A673 (cell line): ENCODE measurements at regions not wholly inside any gene's neighbourhood (a gene's known extent, or its start where the extent isn't known, plus 50 kb on each side); places are given as distances from the start of the nearest gene placed in this dataset.

Source experiments
- BruUV-seq: library from RNA; stranded (reverse); fragments of 400-500 nt; replicated peaks from 2 replicates; lab custom pipeline; 2021; lab: Mats Ljungman, UMichigan
- CTCF ChIA-PET: fragments of 300-600 bp; sonication (Branson Sonifier 250); formaldehyde crosslinking; loops from one replicate; lab custom pipeline; 2022; ENCODE audit warnings: antibody characterized with exemption; lab: Charles Lee
- POLR2A ChIA-PET: fragments of 300-600 bp; sonication (Branson Sonifier 250); formaldehyde crosslinking; loops from one replicate; lab custom pipeline; 2022; ENCODE audit warnings: antibody characterized with exemption; ENCODE audit not compliant: low non-redundant PET; lab: Charles Lee
- DNase-seq: peaks from one replicate; pipeline ENCODE4 v3.0.0-alpha.2; 2015; ENCODE audit warnings: low spot score
- H3K27ac ChIP-seq: fragments of 200-600 bp; sonication (generic); 2 replicates; pipeline ENCODE4 v1.5.1; 2016; ENCODE audit warnings: mixed run types, low read depth, mild to moderate bottlenecking, mixed read lengths, antibody characterized with exemption, low read length; ENCODE audit not compliant: poor library complexity, severe bottlenecking
- H3K27me3 ChIP-seq: fragments of 200-600 bp; sonication (generic); replicated peaks from 2 replicates; pipeline ENCODE4 v1.6.1; 2017; ENCODE audit warnings: mixed run types, low read depth, mild to moderate bottlenecking, mixed read lengths, antibody characterized with exemption, low read length; ENCODE audit not compliant: insufficient read depth, poor library complexity
- H3K36me3 ChIP-seq: fragments of 200-600 bp; sonication (generic); 2 replicates; pipeline ENCODE4 v1.6.1; 2016; ENCODE audit warnings: mixed run types, mild to moderate bottlenecking, mixed read lengths, antibody characterized with exemption, low read length; ENCODE audit not compliant: insufficient read depth, poor library complexity, severe bottlenecking
- H3K4me1 ChIP-seq: fragments of 200-600 bp; sonication (generic); 2 replicates; pipeline ENCODE4 v1.6.1; 2017; ENCODE audit warnings: mixed run types, mild to moderate bottlenecking, mixed read lengths, antibody characterized with exemption, low read length; ENCODE audit not compliant: insufficient read depth, poor library complexity, severe bottlenecking
- H3K4me3 ChIP-seq: fragments of 200-600 bp; sonication (generic); 2 replicates; pipeline ENCODE4 v1.5.1; 2016; ENCODE audit warnings: low read depth, mixed run types, mild to moderate bottlenecking, mixed read lengths, low read length; ENCODE audit not compliant: poor library complexity, severe bottlenecking
- H3K9me3 ChIP-seq: fragments of 200-600 bp; sonication (generic); 2 replicates; pipeline ENCODE4 v1.6.1; 2016; ENCODE audit warnings: mixed run types, low read depth, mild to moderate bottlenecking, mixed read lengths, antibody characterized with exemption, low read length; ENCODE audit not compliant: poor library complexity, severe bottlenecking
- EZH2 ChIP-seq: fragments of 200-600 bp; sonication (generic); IDR thresholded peaks from 2 replicates; pipeline ENCODE4 v1.6.1; 2017; ENCODE audit warnings: borderline replicate concordance, low read depth, mild to moderate bottlenecking, mixed read lengths, antibody characterized with exemption, low read length; ENCODE audit not compliant: poor library complexity, severe bottlenecking
- intact Hi-C: fragments of 100-400 bp; cut with micrococcal nuclease; formaldehyde crosslinking; loops from one replicate; pipeline ENCODE4 v1.10.0; 2022; ENCODE audit not compliant: unreplicated experiment
- TF ChIP-seq, protein P1 (sequence below): fragments of 300-800, 200-600 bp; sonication (generic); conservative IDR thresholded peaks from 2 replicates; pipeline ENCODE4 v1.5.1; 2017; ENCODE audit warnings: low read depth, mild to moderate bottlenecking, antibody characterized with exemption, low read length, moderate library complexity, mixed read lengths

GRCh38 chr12:108065069-108065468 is 64.0 kb upstream of the WSCD2 start:
- TF ChIP-seq, protein P1, sequence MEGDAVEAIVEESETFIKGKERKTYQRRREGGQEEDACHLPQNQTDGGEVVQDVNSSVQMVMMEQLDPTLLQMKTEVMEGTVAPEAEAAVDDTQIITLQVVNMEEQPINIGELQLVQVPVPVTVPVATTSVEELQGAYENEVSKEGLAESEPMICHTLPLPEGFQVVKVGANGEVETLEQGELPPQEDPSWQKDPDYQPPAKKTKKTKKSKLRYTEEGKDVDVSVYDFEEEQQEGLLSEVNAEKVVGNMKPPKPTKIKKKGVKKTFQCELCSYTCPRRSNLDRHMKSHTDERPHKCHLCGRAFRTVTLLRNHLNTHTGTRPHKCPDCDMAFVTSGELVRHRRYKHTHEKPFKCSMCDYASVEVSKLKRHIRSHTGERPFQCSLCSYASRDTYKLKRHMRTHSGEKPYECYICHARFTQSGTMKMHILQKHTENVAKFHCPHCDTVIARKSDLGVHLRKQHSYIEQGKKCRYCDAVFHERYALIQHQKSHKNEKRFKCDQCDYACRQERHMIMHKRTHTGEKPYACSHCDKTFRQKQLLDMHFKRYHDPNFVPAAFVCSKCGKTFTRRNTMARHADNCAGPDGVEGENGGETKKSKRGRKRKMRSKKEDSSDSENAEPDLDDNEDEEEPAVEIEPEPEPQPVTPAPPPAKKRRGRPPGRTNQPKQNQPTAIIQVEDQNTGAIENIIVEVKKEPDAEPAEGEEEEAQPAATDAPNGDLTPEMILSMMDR: no peak
- TF ChIP-seq EZH2: no peak
- H3K9me3 ChIP-seq: no peaks in the 10 kb centered on the region
- H3K4me1 ChIP-seq: no peaks in the 10 kb centered on the region
- POLR2A ChIA-PET: interaction anchor here (0.6 kb wide), 1 partner anchor 161 kb away, joined by 10 read pairs; no protein-coding TSS in a partner anchor
- H3K4me3 ChIP-seq: no peak overlapping the region
- no peaks in the 10 kb centered on the region for H3K36me3 ChIP-seq
- H3K27ac ChIP-seq: no peak overlapping the region
- intact Hi-C loops: loop anchor here (5.0 kb wide), 1 partner anchor 392 kb away; no protein-coding TSS in a partner anchor
- CTCF ChIA-PET: interaction anchor here (0.6 kb wide), 1 partner anchor 1256 kb away, joined by 6 read pairs; no protein-coding TSS in a partner anchor
- peaks cover 20% of the 10 kb centered on the region for H3K27me3 ChIP-seq
- DNase-seq: no peak
- no TSS peak for BruUV-seq

DNA sequence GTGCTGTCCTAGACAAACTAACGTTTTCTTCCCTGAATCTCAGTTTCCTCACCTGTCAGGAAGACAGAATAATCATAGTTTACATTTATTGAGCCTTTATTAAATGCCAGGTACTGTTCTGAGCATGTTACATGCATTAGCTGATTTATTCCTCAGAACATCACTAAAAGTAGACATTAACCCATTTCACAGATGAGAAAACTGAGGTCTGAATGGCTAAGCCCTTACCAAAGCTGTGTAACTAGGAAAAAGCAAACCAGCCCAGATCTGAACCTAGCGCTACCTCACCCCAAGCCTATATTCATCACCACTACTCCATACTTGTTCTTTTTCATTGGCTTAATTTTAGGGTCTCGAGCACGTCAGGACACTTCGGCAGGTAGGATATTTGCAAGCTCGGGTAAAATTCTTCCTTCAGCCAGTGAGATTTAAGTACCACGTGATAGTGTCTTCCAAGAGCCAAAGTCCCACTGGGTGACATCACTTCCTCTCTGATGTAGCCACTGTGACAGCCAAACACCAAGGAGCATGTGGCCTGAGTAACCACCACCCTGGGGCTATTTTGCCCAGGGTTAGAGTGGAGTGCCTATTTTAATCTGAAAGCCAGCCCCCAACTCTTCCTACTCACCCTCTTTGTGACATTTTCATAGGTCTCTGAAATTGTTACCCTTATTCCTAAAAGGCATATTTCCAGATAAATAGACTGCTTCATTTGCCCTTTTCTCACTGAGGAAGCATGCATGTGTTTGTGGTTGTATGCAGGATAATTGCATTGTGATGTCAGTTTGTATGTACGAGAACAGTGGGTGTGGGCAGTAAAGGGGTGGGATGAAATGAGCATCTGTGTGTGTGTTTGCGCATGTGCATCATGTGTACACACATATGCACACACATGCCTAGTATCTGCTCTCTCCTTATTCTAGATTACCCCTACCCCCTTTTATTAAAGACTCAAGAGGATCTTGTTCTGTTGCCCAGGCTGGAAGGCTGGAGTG is 62.2 kb upstream of the WSCD2 start:
- H3K27ac ChIP-seq: no peak overlapping the region
- TF ChIP-seq, protein P1: no peak
- no peak for TF ChIP-seq EZH2
- intact Hi-C loops: loop anchor here (5.0 kb wide), 1 partner anchor 390 kb away; no protein-coding TSS in a partner anchor
- CTCF ChIA-PET: no interaction called here
- no peaks in the 10 kb centered on the region for H3K4me1 ChIP-seq
- no peaks in the 10 kb centered on the region for H3K36me3 ChIP-seq
- DNase-seq: peak; percentile 5
- no peaks in the 10 kb centered on the region for H3K9me3 ChIP-seq
- no peak overlapping the region for H3K4me3 ChIP-seq
- peaks cover 20% of the 10 kb centered on the region for H3K27me3 ChIP-seq
- BruUV-seq: no TSS peak
- POLR2A ChIA-PET: no interaction called here

- no TSS peak for BruUV-seq
- CTCF ChIA-PET: no interaction called here
These were observed 59.4 kb upstream of the WSCD2 start for GRCh38 chr12:108069651-108070165.

More at GRCh38 chr12:108069651-108070165, 59.4 kb upstream of the WSCD2 start:
- TF ChIP-seq, protein P1: no peak
- TF ChIP-seq EZH2: no peak
- H3K4me3 ChIP-seq: no peak overlapping the region
- H3K36me3 ChIP-seq: no peaks in the 10 kb centered on the region
- peaks cover 20% of the 10 kb centered on the region for H3K27me3 ChIP-seq
- DNase-seq: no peak
- H3K9me3 ChIP-seq: no peaks in the 10 kb centered on the region
- H3K27ac ChIP-seq: no peak overlapping the region
- intact Hi-C loops: loop anchor here (5.0 kb wide), 1 partner anchor 388 kb away; no protein-coding TSS in a partner anchor
- POLR2A ChIA-PET: no interaction called here
- H3K4me1 ChIP-seq: no peaks in the 10 kb centered on the region
